SK-N-SH (cell line): ENCODE measurements at regions not wholly inside any gene's neighbourhood (a gene's known extent, or its start where the extent isn't known, plus 50 kb on each side); places are given as distances from the start of the nearest gene placed in this dataset.
A peak's percentile ranks its signal among the peaks of the same experiment; 100 is the strongest.

Experiments used
- CTCF ChIA-PET: fragments of 300-600, 350-600 bp; formaldehyde crosslinking; extraction: SDS; loops from one replicate; lab custom pipeline; 2021; lab: Yijun Ruan, JAX
- POLR2A ChIA-PET: fragments of 350-600 bp; sonication (Branson Sonifier 250); formaldehyde crosslinking; extraction: SDS; loops from one replicate; lab custom pipeline; 2020; ENCODE audit warnings: antibody characterized with exemption, inconsistent platforms; lab: Yijun Ruan, JAX
- DNase-seq: peaks from one replicate; pipeline ENCODE4 v3.0.0; 2012
- H2AFZ ChIP-seq: fragments of 200-600 bp; sonication (generic); 2 replicates; pipeline ENCODE4 v1.8.1; 2016; ENCODE audit warnings: antibody characterized with exemption, mild to moderate bottlenecking, low read depth
- H3F3A ChIP-seq: fragments of 200-600 bp; sonication (generic); replicated peaks from 2 replicates; pipeline ENCODE3; 2016; ENCODE audit warnings: antibody characterized with exemption, mild to moderate bottlenecking; ENCODE audit not compliant: insufficient read depth
- H3K27ac ChIP-seq, 2 experiments: fragments of 200-500 bp in 1 of 2; fragments of 200-600 bp in 1 of 2; sonication (Bioruptor generic) in 1 of 2; sonication (generic), shearing (Covaris generic) in 1 of 2; 2 replicates each; pipeline versions ENCODE4 v1.5.1 to v1.6.1; 2014 to 2016; ENCODE audit warnings: low read depth in 2 of 2, inconsistent platforms in 1 of 2, low read length in 1 of 2, mild to moderate bottlenecking in 1 of 2, mixed read lengths in 1 of 2
- H3K27me3 ChIP-seq: fragments of 200-600 bp; sonication (generic), shearing (Covaris generic); 2 replicates; pipeline ENCODE4 v1.6.1; 2016; ENCODE audit warnings: mixed run types; ENCODE audit not compliant: insufficient read depth
- H3K36me3 ChIP-seq, 2 experiments: fragments of 200-500 bp in 1 of 2; fragments of 200-600 bp in 1 of 2; sonication (Bioruptor generic) in 1 of 2; sonication (generic) in 1 of 2; replicated peaks in 1 of 2; 2 replicates each; pipeline versions ENCODE3 to v1.5.1; 2014 to 2016; ENCODE audit warnings: low read length in 1 of 2, mild to moderate bottlenecking in 1 of 2; ENCODE audit not compliant: insufficient read depth in 2 of 2, control insufficient read depth in 1 of 2
- H3K4me1 ChIP-seq, 2 experiments: fragments of 200-500 bp in 1 of 2; fragments of 200-600 bp in 1 of 2; sonication (Bioruptor generic) in 1 of 2; sonication (generic), shearing (Covaris generic) in 1 of 2; 2 replicates each; pipeline versions ENCODE4 v1.5.1 to v1.6.1; 2014 to 2016; ENCODE audit warnings: low read depth in 1 of 2, low read length in 1 of 2, mixed run types in 1 of 2; ENCODE audit not compliant: insufficient read depth in 2 of 2, control insufficient read depth in 1 of 2
- H3K4me2 ChIP-seq: fragments of 200-600 bp; sonication (generic), shearing (Covaris generic); 2 replicates; pipeline ENCODE4 v1.6.1; 2017; ENCODE audit warnings: mixed run types
- H3K4me3 ChIP-seq, 2 experiments: fragments of 200-500 bp in 1 of 2; fragments of 200-600 bp in 1 of 2; sonication (Bioruptor generic) in 1 of 2; sonication (generic), shearing (Covaris generic) in 1 of 2; 2 replicates each; pipeline versions ENCODE4 v1.5.1 to v1.8.1; 2014 to 2016; ENCODE audit warnings: low read depth in 2 of 2, inconsistent platforms in 1 of 2, low read length in 1 of 2, mild to moderate bottlenecking in 1 of 2, mixed read lengths in 1 of 2, moderate library complexity in 1 of 2
- H3K79me2 ChIP-seq: fragments of 200-600 bp; sonication (generic); 2 replicates; pipeline ENCODE4 v1.8.1; 2017; ENCODE audit warnings: mild to moderate bottlenecking; ENCODE audit not compliant: insufficient read depth
- H3K9ac ChIP-seq: fragments of 200-600 bp; sonication (generic); 2 replicates; pipeline ENCODE4 v1.6.1; 2017; ENCODE audit warnings: mixed run types
- H3K9me2 ChIP-seq: fragments of 200-600 bp; sonication (generic); 2 replicates; pipeline ENCODE4 v1.6.1; 2017; ENCODE audit warnings: mixed run types
- H3K9me3 ChIP-seq: fragments of 200-600 bp; sonication (generic); 2 replicates; pipeline ENCODE4 v1.6.1; 2017; ENCODE audit warnings: mixed run types, mild to moderate bottlenecking, moderate library complexity
- H4K20me1 ChIP-seq: fragments of 200-600 bp; sonication (generic); 2 replicates; pipeline ENCODE4 v1.6.1; 2017; ENCODE audit warnings: mild to moderate bottlenecking, mixed run types; ENCODE audit not compliant: insufficient read depth
- EZH2phosphoT487 ChIP-seq: fragments of 200-600 bp; sonication (generic); IDR thresholded peaks from 2 replicates; pipeline ENCODE4 v1.6.1; 2017; ENCODE audit warnings: low read depth, mixed run types, mild to moderate bottlenecking, antibody characterized with exemption, moderate library complexity, borderline replicate concordance
- FOSL2 ChIP-seq: IDR thresholded peaks from 2 replicates; pipeline ENCODE4 v1.4.0; 2012; ENCODE audit warnings: low read depth, mild to moderate bottlenecking, moderate library complexity, borderline replicate concordance
- JUND ChIP-seq: IDR thresholded peaks from 2 replicates; pipeline ENCODE4 v1.4.0; 2012
- NFIC ChIP-seq: IDR thresholded peaks from 2 replicates; pipeline ENCODE4 v1.4.0; 2012; ENCODE audit warnings: borderline replicate concordance
- NRF1 ChIP-seq: IDR thresholded peaks from 2 replicates; pipeline ENCODE4 v1.6.1; 2012; ENCODE audit warnings: low read depth, mild to moderate bottlenecking, low read length
- TAF1 ChIP-seq: IDR thresholded peaks from 2 replicates; pipeline ENCODE4 v1.6.1; 2012; ENCODE audit warnings: low read depth, mild to moderate bottlenecking, low read length, moderate library complexity, borderline replicate concordance
- TCF12 ChIP-seq: IDR thresholded peaks from 2 replicates; pipeline ENCODE4 v1.4.0; 2012
- USF2 ChIP-seq: fragments of 150-350 bp; IDR thresholded peaks from 2 replicates; pipeline ENCODE4 v1.6.1; 2017; ENCODE audit warnings: antibody characterized with exemption, low read length, low read depth, borderline replicate concordance
- WGBS: methylation state at CpG from one replicate; pipeline ENCODE4 v1.1.6; 2017; ENCODE audit warnings: low lambda C conversion rate; 5-methylcytosine and 5-hydroxymethylcytosine counted together

- peaks cover 0 to 75% of the 10 kb centered on the region in 2 experiments for H3K4me1 ChIP-seq
- peaks cover 67% of the 10 kb centered on the region for H3F3A ChIP-seq
- H3K4me2 ChIP-seq, result no peak overlapping the region; the same call in 1 of the 2 replicates
- H2AFZ ChIP-seq, result no peak overlapping the region
- no peak overlapping the region for H3K4me3 ChIP-seq
- no peaks in the 10 kb centered on the region for H3K36me3 ChIP-seq
- H3K9me2 ChIP-seq, result no peaks in the 10 kb centered on the region
- 64% methylated on average over 1 of the region's 1 CpG for WGBS
- no peaks in the 10 kb centered on the region for H3K27me3 ChIP-seq
- no peak for DNase-seq
- H3K9ac ChIP-seq, result no peak overlapping the region
- no peaks in the 10 kb centered on the region for H3K9me3 ChIP-seq
- TF ChIP-seq USF2, result no peak
- TF ChIP-seq NRF1, result no peak
- no peak for TF ChIP-seq FOSL2
- no peak for TF ChIP-seq EZH2phosphoT487
- TF ChIP-seq TCF12, result no peak
- ChIA-PET CTCF (interaction anchor here (1.2 kb wide), 1 partner anchor 350 kb away, joined by 3 read pairs; no protein-coding TSS in a partner anchor), POLR2A (no interaction called here)
- H3K79me2 ChIP-seq, result no peaks in the 10 kb centered on the region
- no peaks in the 10 kb centered on the region for H4K20me1 ChIP-seq
- H3K27ac ChIP-seq, result peak overlapping the region in 1 of 2 experiments; percentile 90; a peak in 2 of 4 replicates
Measured at GRCh38 chr3:30343861-30344260, 262.5 kb upstream of the TGFBR2 start.

DNA sequence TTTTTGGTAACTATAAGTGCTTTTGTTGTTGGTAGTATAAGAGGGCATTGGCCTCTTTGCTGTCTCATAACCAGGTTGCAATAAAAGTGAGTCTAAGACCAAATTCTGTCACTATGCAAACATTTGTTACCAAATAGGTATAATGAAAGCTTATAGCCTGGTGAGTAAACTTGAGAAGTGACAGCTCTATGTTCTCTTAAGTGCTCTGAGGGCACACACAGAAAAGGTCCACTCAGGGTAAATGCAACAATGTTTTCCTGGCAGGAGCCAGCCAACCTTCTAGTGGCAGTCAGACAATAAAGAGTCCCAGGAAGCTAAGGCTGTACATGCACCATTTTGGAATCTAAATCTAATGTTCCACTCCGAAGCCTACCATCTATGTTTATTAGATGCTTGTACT lies 262.1 kb upstream of the TGFBR2 start:
- DNase-seq, result no peak

GRCh38 chr3:30346933-30347320 lies 259.5 kb upstream of the TGFBR2 start:
- CTCF ChIA-PET, result no interaction called here
- Histone ChIP-seq H3K4me1 (peaks cover 6 to 77% of the 10 kb centered on the region in 2 experiments), H3K27ac (peak overlapping the region; percentile 22 to 97; a peak in 3 of 4 replicates)

More for the DNA sequence above, 262.1 kb upstream of the TGFBR2 start:
- ChIA-PET CTCF (interaction anchor here (1.2 kb wide), 1 partner anchor 349 kb away, joined by 3 read pairs; no protein-coding TSS in a partner anchor), POLR2A (no interaction called here)
- Histone ChIP-seq H2AFZ (no peak overlapping the region), H3K4me1 (peaks cover 0 to 77% of the 10 kb centered on the region in 2 experiments), H3K9ac (no peak overlapping the region), H3K27me3 (no peaks in the 10 kb centered on the region), H3K36me3 (no peaks in the 10 kb centered on the region), H4K20me1 (no peaks in the 10 kb centered on the region), H3K9me2 (no peaks in the 10 kb centered on the region), H3F3A (peaks cover 72% of the 10 kb centered on the region), H3K9me3 (no peaks in the 10 kb centered on the region), H3K4me3 (no peak overlapping the region), H3K79me2 (no peaks in the 10 kb centered on the region), H3K27ac (peak overlapping the region in 1 of 2 experiments; percentile 90; a peak in 2 of 4 replicates), H3K4me2 (no peak overlapping the region)
- 90% methylated on average over 1 of the region's 1 CpG for WGBS
- TF ChIP-seq USF2, result no peak
- no peak for TF ChIP-seq TAF1
- no peak for TF ChIP-seq JUND

More at GRCh38 chr3:30346933-30347320, 259.5 kb upstream of the TGFBR2 start:
- Histone ChIP-seq H3K9me3 (no peaks in the 10 kb centered on the region), H3K79me2 (no peaks in the 10 kb centered on the region), H2AFZ (no peak overlapping the region), H3F3A (peaks cover 56% of the 10 kb centered on the region), H3K27me3 (no peaks in the 10 kb centered on the region), H3K9ac (peak overlapping the region; percentile 57), H3K4me2 (peak overlapping the region; percentile 26; the same call in 1 of the 2 replicates), H3K4me3 (no peak overlapping the region), H4K20me1 (no peaks in the 10 kb centered on the region), H3K9me2 (no peaks in the 10 kb centered on the region), H3K36me3 (no peaks in the 10 kb centered on the region)
- TF ChIP-seq NFIC, result no peak
- DNase-seq, result no peak
- POLR2A ChIA-PET, result no interaction called here
